SU-DHL-6 (cell line): ENCODE measurements at regions not wholly inside any gene's neighbourhood (a gene's known extent, or its start where the extent isn't known, plus 50 kb on each side); places are given as distances from the start of the nearest gene placed in this dataset.
A peak's percentile ranks its signal among the peaks of the same experiment; 100 is the strongest.

Experiments
- H2AFZ ChIP-seq: fragments of 200-600 bp; sonication (generic); 2 replicates; pipeline ENCODE4 v1.6.1; 2014; ENCODE audit warnings: low read depth, mild to moderate bottlenecking, moderate library complexity, mixed read lengths, antibody characterized with exemption, low read length; ENCODE audit not compliant: severe bottlenecking
- H3F3A ChIP-seq: fragments of 200-600 bp; shearing (Covaris generic); 2 replicates; pipeline ENCODE4 v1.6.0; 2016; ENCODE audit warnings: antibody characterized with exemption, mild to moderate bottlenecking; ENCODE audit not compliant: insufficient read depth
- H3K27ac ChIP-seq: fragments of 200-600 bp; sonication (generic); 2 replicates; pipeline ENCODE4 v1.5.1; 2016; ENCODE audit warnings: low read depth, mild to moderate bottlenecking, low read length, moderate library complexity, mixed read lengths
- H3K27me3 ChIP-seq: fragments of 200-600 bp; sonication (generic), shearing (Covaris generic); 2 replicates; pipeline ENCODE4 v1.6.0; 2014; ENCODE audit warnings: mild to moderate bottlenecking, low read length
- H3K36me3 ChIP-seq: fragments of 200-600 bp; sonication (generic); 2 replicates; pipeline ENCODE4 v1.6.1; 2014; ENCODE audit warnings: mild to moderate bottlenecking, low read length, mixed read lengths
- H3K4me2 ChIP-seq: fragments of 300-600, 200-600 bp; shearing (Covaris generic), sonication (generic); 2 replicates; pipeline ENCODE4 v1.6.0; 2014; ENCODE audit warnings: low read length, low read depth, mild to moderate bottlenecking; ENCODE audit not compliant: poor library complexity, severe bottlenecking
- H3K4me3 ChIP-seq: fragments of 200-600 bp; sonication (generic); 2 replicates; pipeline ENCODE4 v1.5.1; 2014; ENCODE audit warnings: antibody characterized with exemption, low read length, mild to moderate bottlenecking, mixed read lengths; ENCODE audit not compliant: insufficient read depth, poor library complexity, severe bottlenecking
- H3K79me2 ChIP-seq: fragments of 200-600 bp; sonication (generic); 2 replicates; pipeline ENCODE4 v1.6.1; 2014; ENCODE audit warnings: mild to moderate bottlenecking, low read length, moderate library complexity; ENCODE audit not compliant: insufficient read depth
- H3K9ac ChIP-seq: fragments of 200-600 bp; sonication (generic); 2 replicates; pipeline ENCODE4 v1.7.0; 2014; ENCODE audit warnings: mild to moderate bottlenecking, low read length
- H3K9me2 ChIP-seq: fragments of 200-600 bp; sonication (generic); replicated peaks from 2 replicates; pipeline ENCODE4 v1.6.1; 2014; ENCODE audit warnings: low read length; ENCODE audit not compliant: insufficient read depth
- H3K9me3 ChIP-seq: fragments of 200-600 bp; sonication (generic); 2 replicates; pipeline ENCODE4 v1.6.1; 2014; ENCODE audit warnings: low read length, mixed read lengths; ENCODE audit not compliant: insufficient read depth
- H4K20me1 ChIP-seq: fragments of 200-600 bp; sonication (generic); 2 replicates; pipeline ENCODE4 v1.6.1; 2014; ENCODE audit warnings: low read depth, mild to moderate bottlenecking, antibody characterized with exemption, low read length, moderate library complexity, mixed read lengths
- EZH2phosphoT487 ChIP-seq: fragments of 200-600 bp; sonication (generic), shearing (Covaris generic); conservative IDR thresholded peaks from 2 replicates; pipeline ENCODE4 v1.6.1; 2018; ENCODE audit warnings: mild to moderate bottlenecking, antibody characterized with exemption, low read length, moderate library complexity, mixed read lengths
- TF ChIP-seq, protein P1 (sequence below): fragments of 200-600 bp; sonication (generic); IDR thresholded peaks from one replicate; pipeline ENCODE4 v1.5.1; 2017; ENCODE audit warnings: antibody characterized with exemption, mild to moderate bottlenecking, low read length, moderate library complexity; ENCODE audit not compliant: insufficient read depth, poor library complexity, severe bottlenecking

DNA sequence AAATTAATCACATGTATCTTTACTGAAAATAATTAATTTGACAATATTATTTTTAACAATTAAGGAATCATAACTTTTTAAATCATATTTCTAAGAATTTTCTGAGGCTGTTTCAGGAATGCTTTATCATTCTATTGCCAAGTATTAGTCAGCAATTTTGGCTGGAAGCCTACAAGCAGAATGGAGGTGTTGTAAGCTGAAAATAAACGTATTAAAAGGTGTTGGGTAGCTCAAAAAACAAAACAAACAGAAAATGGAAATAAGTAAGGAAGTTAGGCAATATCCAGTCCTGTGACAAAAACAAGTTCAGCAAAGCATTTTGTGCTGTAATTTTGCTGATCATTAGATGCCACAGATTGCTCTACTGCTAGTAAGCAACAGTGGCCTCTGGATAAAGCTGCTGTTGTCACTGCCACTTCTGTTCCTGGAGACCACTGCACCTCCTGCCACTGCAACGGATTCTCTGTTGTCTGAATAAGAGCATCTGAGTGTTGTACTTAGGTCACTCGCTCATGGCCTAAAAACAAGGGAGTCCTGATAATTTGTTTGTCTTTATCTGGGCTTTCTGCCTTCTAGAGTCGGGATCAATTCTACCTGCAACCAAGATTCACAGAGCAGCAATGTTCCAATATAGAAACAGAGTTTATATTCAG lies 63.5 kb upstream of the SLITRK3 start:
- no peak overlapping the region for H3K4me2 ChIP-seq
- H4K20me1 ChIP-seq, result no peaks in the 10 kb centered on the region
- H3K9me2 ChIP-seq, result no peaks in the 10 kb centered on the region
- H3K27ac ChIP-seq, result no peak overlapping the region
- TF ChIP-seq, protein P1, sequence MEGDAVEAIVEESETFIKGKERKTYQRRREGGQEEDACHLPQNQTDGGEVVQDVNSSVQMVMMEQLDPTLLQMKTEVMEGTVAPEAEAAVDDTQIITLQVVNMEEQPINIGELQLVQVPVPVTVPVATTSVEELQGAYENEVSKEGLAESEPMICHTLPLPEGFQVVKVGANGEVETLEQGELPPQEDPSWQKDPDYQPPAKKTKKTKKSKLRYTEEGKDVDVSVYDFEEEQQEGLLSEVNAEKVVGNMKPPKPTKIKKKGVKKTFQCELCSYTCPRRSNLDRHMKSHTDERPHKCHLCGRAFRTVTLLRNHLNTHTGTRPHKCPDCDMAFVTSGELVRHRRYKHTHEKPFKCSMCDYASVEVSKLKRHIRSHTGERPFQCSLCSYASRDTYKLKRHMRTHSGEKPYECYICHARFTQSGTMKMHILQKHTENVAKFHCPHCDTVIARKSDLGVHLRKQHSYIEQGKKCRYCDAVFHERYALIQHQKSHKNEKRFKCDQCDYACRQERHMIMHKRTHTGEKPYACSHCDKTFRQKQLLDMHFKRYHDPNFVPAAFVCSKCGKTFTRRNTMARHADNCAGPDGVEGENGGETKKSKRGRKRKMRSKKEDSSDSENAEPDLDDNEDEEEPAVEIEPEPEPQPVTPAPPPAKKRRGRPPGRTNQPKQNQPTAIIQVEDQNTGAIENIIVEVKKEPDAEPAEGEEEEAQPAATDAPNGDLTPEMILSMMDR, result no peak
- TF ChIP-seq EZH2phosphoT487, result no peak
- peak overlapping the region; percentile 78 for H2AFZ ChIP-seq
- H3K4me3 ChIP-seq, result no peak overlapping the region
- H3K9ac ChIP-seq, result no peak overlapping the region
- H3K36me3 ChIP-seq, result no peaks in the 10 kb centered on the region
- H3F3A ChIP-seq, result no peaks in the 10 kb centered on the region
- H3K79me2 ChIP-seq, result no peaks in the 10 kb centered on the region
- no peaks in the 10 kb centered on the region for H3K27me3 ChIP-seq
- no peaks in the 10 kb centered on the region for H3K9me3 ChIP-seq

DNA sequence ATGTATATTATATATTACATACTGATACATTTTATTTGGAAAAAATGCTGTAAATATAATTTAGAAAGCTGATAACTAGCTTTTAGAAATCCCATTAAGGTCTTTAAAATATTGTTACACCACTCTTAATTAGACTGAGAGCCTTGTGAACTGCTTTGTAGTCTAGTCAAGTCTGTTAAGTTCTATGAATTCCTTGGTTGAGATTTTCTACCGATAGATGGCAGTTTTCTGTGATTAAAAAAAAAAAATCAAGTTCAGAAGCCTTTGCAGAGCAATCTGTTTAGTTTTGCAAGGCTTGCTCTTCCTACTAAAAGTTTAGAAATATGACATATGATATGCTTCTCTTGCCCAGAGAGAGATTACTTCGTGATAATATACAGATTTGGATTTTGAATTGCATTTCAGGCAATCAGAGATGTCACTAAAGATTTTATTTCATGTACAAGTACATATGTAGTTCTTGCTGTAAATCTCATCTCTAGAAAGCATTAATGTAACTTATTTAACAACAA lies 60.4 kb upstream of the SLITRK3 start:
- Histone ChIP-seq H3K9ac (no peak overlapping the region), H3K4me2 (no peak overlapping the region), H3K27me3 (no peaks in the 10 kb centered on the region), H3K9me3 (no peaks in the 10 kb centered on the region), H4K20me1 (no peaks in the 10 kb centered on the region), H3F3A (no peaks in the 10 kb centered on the region), H3K27ac (no peak overlapping the region), H2AFZ (no peak overlapping the region), H3K79me2 (no peaks in the 10 kb centered on the region), H3K9me2 (no peaks in the 10 kb centered on the region), H3K36me3 (no peaks in the 10 kb centered on the region), H3K4me3 (no peak overlapping the region)
- TF ChIP-seq, protein P1, result peak; percentile 14
- no peak for TF ChIP-seq EZH2phosphoT487

DNA sequence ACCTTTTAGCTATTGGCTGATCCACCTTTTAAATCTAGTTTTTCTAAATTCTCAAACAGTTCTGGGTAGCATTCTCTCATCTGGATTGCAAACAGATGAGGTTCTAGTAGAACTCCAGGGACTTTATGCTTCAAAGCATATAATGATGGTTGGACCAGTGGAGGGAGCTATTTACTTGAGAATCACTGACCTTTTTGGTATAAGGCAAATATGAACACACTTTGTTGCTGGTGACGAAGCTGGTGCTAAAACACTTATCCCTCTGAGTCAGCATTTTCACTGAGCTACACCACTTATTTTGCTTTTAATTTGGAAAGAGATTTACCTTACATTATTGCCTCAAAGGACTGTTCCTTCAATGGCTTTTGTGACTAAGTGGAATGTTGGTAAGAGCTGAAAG lies 58.6 kb upstream of the SLITRK3 start:
- no peak overlapping the region for H3K4me3 ChIP-seq
- no peaks in the 10 kb centered on the region for H3K9me2 ChIP-seq
- H3K27me3 ChIP-seq, result no peaks in the 10 kb centered on the region
- no peaks in the 10 kb centered on the region for H3F3A ChIP-seq
- H3K27ac ChIP-seq, result no peak overlapping the region
- H3K9ac ChIP-seq, result no peak overlapping the region
- no peaks in the 10 kb centered on the region for H4K20me1 ChIP-seq
- no peak overlapping the region for H3K4me2 ChIP-seq
- H3K79me2 ChIP-seq, result no peaks in the 10 kb centered on the region
- no peak for TF ChIP-seq EZH2phosphoT487
- TF ChIP-seq, protein P1, result peak; percentile 10
- H2AFZ ChIP-seq, result peak overlapping the region; percentile 82
- H3K9me3 ChIP-seq, result no peaks in the 10 kb centered on the region
- no peaks in the 10 kb centered on the region for H3K36me3 ChIP-seq
